Right lobe of liver (tissue), 6 donors: ENCODE measurements at regions not wholly inside any gene's neighbourhood (a gene's known extent, or its start where the extent isn't known, plus 50 kb on each side); places are given as distances from the start of the nearest gene placed in this dataset.

Experiments
- ATAC-seq, 4 donors: fragments of 200-7000 bp; cut with Tn5 transposase; one replicate each; pipeline ENCODE4 v1.9.1; 2020; ENCODE audit warnings: mild to moderate bottlenecking in 4 of 4, moderate library complexity in 4 of 4
- DNase-seq, 3 donors: peaks; one replicate each; pipeline ENCODE4 v3.0.0-alpha.2; 2020
- H3K27ac ChIP-seq, 3 donors: fragments of 200-600 bp; one replicate each; pipeline ENCODE4 v1.8.0; 2022
- H3K27me3 ChIP-seq, 2 donors: fragments of 200-600 bp; one replicate each; pipeline ENCODE4 v1.8.0; 2022
- H3K36me3 ChIP-seq, 4 donors: fragments of 200-600 bp; sonication (generic) in 1 of 4; one replicate each; pipeline versions ENCODE4 v1.5.1 to v1.8.0; 2017 to 2022; ENCODE audit warnings: control low read depth in 1 of 4
- H3K4me1 ChIP-seq, 4 donors: fragments of 200-600 bp; sonication (generic) in 1 of 4; one replicate each; pipeline versions ENCODE4 v1.5.1 to v1.8.0; 2017 to 2022; ENCODE audit warnings: control low read depth in 1 of 4
- H3K4me3 ChIP-seq, 3 donors: fragments of 200-600 bp; one replicate each; pipeline ENCODE4 v1.8.0; 2022
- H3K9me3 ChIP-seq, 4 donors: fragments of 200-600 bp; sonication (generic) in 1 of 4; one replicate each; pipeline versions ENCODE4 v1.5.1 to v1.8.0; 2017 to 2022; ENCODE audit warnings: control low read depth in 1 of 4
- POLR2A ChIP-seq: fragments of 450-650 bp; IDR thresholded peaks from one replicate; pipeline ENCODE4 v1.6.1; 2017; ENCODE audit warnings: antibody characterized with exemption, mild to moderate bottlenecking
- WGBS: methylation state at CpG from one replicate; pipeline ENCODE4 v1.1.6; 2018; ENCODE audit warnings: low coverage, low lambda C conversion rate; ENCODE audit not compliant: insufficient coverage; ENCODE audit errors: missing lambda C conversion rate; 5-methylcytosine and 5-hydroxymethylcytosine counted together
- intact Hi-C, 2 donors: fragments of 100-400 bp; cut with DNase I; formaldehyde crosslinking; loops; one replicate each; pipeline versions ENCODE4 v1.11.2 to v1.14.1; 2022
- TF ChIP-seq, protein P1 (sequence below), 4 donors: fragments of 200-600 bp in 3 of 4; fragments of 450-650 bp in 1 of 4; IDR thresholded peaks; one replicate each; pipeline versions ENCODE4 v1.5.1 to v1.8.0; 2016 to 2022; ENCODE audit warnings: antibody characterized with exemption in 4 of 4, mild to moderate bottlenecking in 2 of 4
- donor health status: DM: no; HTN: yes; CAD: no.
- donor health status: DM: no; HTN: no; CAD: no.
- donor health status: DM: no; HTN: no; CAD: no.
- donor health status: DM: no; HTN: yes; CAD: no.
- donor health status: DM: no; HTN: yes; CAD: no.

DNA sequence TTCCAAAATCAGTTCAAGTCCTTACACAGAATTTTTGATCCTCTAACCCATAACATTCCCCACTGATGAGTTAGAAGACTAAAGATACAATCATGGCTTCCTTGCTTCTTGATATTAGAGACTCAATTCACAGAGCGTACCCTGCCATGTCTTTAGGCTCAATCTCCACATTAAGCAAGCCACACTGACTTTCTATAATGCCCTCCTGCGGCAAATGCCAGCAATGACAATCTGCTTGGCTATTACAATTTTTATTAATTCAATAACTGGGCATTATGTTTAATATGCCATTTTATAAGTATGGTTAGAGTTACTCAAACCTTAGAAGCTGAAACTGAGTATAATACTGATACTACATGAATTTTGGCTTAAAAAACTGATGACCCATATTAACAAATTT lies 479.7 kb upstream of the NR2F2 start:
- WGBS = 81% methylated on average over 2 of the region's 2 CpGs
- Histone ChIP-seq H3K9me3 (no peaks in the 10 kb centered on the region), H3K4me1 (no peaks in the 10 kb centered on the region), H3K27me3 (no peaks in the 10 kb centered on the region), H3K36me3 (no peaks in the 10 kb centered on the region), H3K27ac (no peak overlapping the region), H3K4me3 (no peak overlapping the region)
- no peak for TF ChIP-seq POLR2A
- TF ChIP-seq, protein P1, sequence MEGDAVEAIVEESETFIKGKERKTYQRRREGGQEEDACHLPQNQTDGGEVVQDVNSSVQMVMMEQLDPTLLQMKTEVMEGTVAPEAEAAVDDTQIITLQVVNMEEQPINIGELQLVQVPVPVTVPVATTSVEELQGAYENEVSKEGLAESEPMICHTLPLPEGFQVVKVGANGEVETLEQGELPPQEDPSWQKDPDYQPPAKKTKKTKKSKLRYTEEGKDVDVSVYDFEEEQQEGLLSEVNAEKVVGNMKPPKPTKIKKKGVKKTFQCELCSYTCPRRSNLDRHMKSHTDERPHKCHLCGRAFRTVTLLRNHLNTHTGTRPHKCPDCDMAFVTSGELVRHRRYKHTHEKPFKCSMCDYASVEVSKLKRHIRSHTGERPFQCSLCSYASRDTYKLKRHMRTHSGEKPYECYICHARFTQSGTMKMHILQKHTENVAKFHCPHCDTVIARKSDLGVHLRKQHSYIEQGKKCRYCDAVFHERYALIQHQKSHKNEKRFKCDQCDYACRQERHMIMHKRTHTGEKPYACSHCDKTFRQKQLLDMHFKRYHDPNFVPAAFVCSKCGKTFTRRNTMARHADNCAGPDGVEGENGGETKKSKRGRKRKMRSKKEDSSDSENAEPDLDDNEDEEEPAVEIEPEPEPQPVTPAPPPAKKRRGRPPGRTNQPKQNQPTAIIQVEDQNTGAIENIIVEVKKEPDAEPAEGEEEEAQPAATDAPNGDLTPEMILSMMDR (IDR thresholded peaks at IDR 0.05) = no peak
- intact Hi-C loops = no loop called here
- DNase-seq = no peak
- no peak for ATAC-seq

DNA sequence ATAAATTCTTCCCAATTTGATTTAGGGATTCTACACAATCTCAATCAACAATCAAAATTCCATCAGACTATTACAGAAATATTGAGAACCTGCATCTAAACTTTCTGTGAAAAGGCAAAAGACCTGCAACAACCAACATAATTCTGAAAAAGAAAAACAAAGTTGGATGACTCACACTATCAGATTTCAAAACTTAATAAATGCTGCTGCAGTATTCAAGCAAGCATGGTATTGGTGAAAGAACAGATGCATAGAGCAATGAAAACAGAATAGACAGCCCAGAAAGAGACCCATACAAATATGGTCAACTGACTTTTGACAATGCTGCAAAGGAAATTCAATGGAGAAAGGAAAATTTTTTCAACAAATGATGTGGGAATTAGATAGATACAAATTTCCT lies 477.1 kb upstream of the NR2F2 start:
- DNase-seq (no peak), ATAC-seq (no peak)
- no peaks in the 10 kb centered on the region for H3K4me1 ChIP-seq
- TF ChIP-seq, protein P1 (IDR thresholded peaks at IDR 0.05) = no peak
- no peak for TF ChIP-seq POLR2A
- H3K4me3 ChIP-seq = no peak overlapping the region
- H3K36me3 ChIP-seq = no peaks in the 10 kb centered on the region
- H3K9me3 ChIP-seq = no peaks in the 10 kb centered on the region
- no peaks in the 10 kb centered on the region for H3K27me3 ChIP-seq
- H3K27ac ChIP-seq = no peak overlapping the region
- intact Hi-C loops = no loop called here

DNA sequence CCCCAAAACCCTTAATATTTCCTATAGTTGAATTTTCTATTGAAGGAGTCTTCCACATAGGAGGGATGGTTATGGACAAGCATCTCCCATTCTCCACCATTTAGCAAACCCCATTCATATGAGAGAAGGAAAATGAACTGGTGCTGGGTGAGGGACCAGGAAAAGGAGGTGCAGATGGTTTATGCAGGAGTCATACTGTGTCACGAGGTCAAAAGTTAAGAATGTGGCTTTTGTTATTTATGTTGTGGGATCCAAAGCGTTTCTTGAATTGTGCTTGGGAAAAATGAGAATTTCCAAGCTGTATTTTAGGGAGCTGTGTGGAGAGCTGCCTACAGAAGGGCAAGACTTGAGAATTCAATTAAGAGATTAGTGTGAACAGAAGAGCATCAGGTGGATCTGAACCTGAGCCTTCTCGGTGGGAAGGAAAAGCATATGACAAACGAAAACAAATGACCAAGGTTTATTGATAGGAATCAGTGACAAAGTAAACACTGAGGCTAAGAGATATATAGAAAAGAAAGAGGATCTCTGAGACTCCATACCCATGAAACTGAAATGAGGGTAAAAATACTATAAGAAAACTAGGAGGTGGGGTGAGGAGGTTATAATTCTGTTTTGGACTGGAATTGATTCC lies 473.3 kb upstream of the NR2F2 start:
- ATAC-seq = no peak
- no peak for DNase-seq

DNA sequence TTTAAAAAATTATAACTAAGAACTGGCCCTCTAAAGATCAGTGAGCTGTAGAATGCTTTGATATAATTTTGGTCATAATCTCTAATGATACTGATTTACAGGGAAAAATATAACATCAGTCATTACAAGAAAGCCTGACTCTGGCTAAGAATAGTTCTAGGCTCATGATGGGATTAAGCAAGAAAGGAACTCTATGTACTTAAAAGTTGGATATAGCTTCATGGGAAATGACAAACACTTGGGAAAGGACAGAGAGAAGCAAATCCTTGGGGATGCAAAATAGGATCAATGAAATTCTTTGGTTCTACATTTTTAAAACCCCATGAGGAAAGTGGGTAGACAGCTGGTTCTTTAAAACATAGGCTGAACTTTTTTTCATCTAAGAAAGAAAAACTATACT lies 472.7 kb upstream of the NR2F2 start:
- H3K4me3 ChIP-seq = no peak overlapping the region
- H3K4me1 ChIP-seq = no peaks in the 10 kb centered on the region
- DNase-seq (no peak), ATAC-seq (no peak)
- TF ChIP-seq, protein P1 (IDR thresholded peaks at IDR 0.05) = no peak
- TF ChIP-seq POLR2A = no peak
- H3K9me3 ChIP-seq = no peaks in the 10 kb centered on the region
- no peaks in the 10 kb centered on the region for H3K27me3 ChIP-seq
- no peaks in the 10 kb centered on the region for H3K36me3 ChIP-seq
- intact Hi-C loops = no loop called here
- H3K27ac ChIP-seq = no peak overlapping the region

More for the DNA sequence above, 473.3 kb upstream of the NR2F2 start:
- H3K4me1 ChIP-seq = no peaks in the 10 kb centered on the region
- no peak overlapping the region for H3K4me3 ChIP-seq
- H3K36me3 ChIP-seq = no peaks in the 10 kb centered on the region
- intact Hi-C loops = no loop called here
- WGBS = 50% methylated on average over 4 of the region's 4 CpGs
- no peak overlapping the region for H3K27ac ChIP-seq
- TF ChIP-seq, protein P1 (IDR thresholded peaks at IDR 0.05) = no peak
- TF ChIP-seq POLR2A = no peak
- H3K9me3 ChIP-seq = no peaks in the 10 kb centered on the region
- H3K27me3 ChIP-seq = no peaks in the 10 kb centered on the region

DNA sequence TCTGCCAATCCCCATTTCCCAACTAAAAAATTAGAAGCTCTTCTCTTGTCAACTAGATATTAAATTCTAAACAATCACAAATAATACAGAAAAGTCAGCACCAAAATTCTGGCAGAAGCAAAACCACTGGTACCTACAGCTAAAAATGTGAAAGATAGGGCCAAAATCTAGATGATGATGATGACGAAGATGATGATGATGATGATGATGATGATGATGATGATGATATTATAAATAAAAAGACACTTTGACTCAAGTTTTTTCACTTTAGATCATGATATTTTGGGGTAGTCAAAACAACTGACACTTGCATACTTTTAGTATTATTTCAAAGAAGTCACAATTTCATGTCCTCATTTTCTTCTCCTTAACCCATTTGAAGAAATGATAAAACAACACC lies 470.1 kb upstream of the NR2F2 start:
- TF ChIP-seq, protein P1 (IDR thresholded peaks at IDR 0.05) = no peak
- TF ChIP-seq POLR2A = no peak
- DNase-seq (no peak), ATAC-seq (no peak)
- H3K27ac ChIP-seq = no peak overlapping the region
- intact Hi-C loops = no loop called here
- H3K4me3 ChIP-seq = no peak overlapping the region
- no peaks in the 10 kb centered on the region for H3K4me1 ChIP-seq
- 60% methylated on average over 1 of the region's 1 CpG for WGBS
- H3K9me3 ChIP-seq = no peaks in the 10 kb centered on the region
- no peaks in the 10 kb centered on the region for H3K36me3 ChIP-seq
- H3K27me3 ChIP-seq = no peaks in the 10 kb centered on the region
